ENCODE measurements at regions not wholly inside any gene's neighbourhood (a gene's known extent, or its start where the extent isn't known, plus 50 kb on each side); places are given as distances from the start of the nearest gene placed in this dataset.

GRCh38 chr9:32722704-32723103 lies 60.6 kb upstream of the TMEM215 start:
- Histone ChIP-seq H3K4me2 (ENCODE audit: low read length) (no peak overlapping the region), H3K9ac (ENCODE audit: low read length) (no peak overlapping the region), H4K91ac (ENCODE audit: low read depth, low read length) (no peak overlapping the region), H2BK120ac (ENCODE audit: insufficient read depth, low read length, poor library complexity) (no peak overlapping the region), H3K4me1 (ENCODE audit: control insufficient read depth in 1 of 2, insufficient read depth in 2 of 2, low read length in 2 of 2) (no peaks in the 10 kb centered on the region), H3K4me3 (ENCODE audit: low read depth, low read length) (no peak overlapping the region), H3K14ac (ENCODE audit: low read length) (no peak overlapping the region), H3K4ac (ENCODE audit: low read depth, low read length) (no peak overlapping the region), H3K36me3 (ENCODE audit: control insufficient read depth in 1 of 2, insufficient read depth in 2 of 2, low read length in 2 of 2) (no peaks in the 10 kb centered on the region), H2AK5ac (ENCODE audit: low read length) (no peak overlapping the region), H2BK12ac (ENCODE audit: low read length) (no peak overlapping the region), H3K27ac (ENCODE audit: low read depth, low read length) (no peak overlapping the region), H3K9me3 (ENCODE audit: insufficient read depth, low read depth, low read length) (no peaks in the 10 kb centered on the region), H2AFZ (ENCODE audit: insufficient read depth, low read length, poor library complexity) (no peak overlapping the region), H2BK5ac (ENCODE audit: low read depth, low read length, poor library complexity) (no peak overlapping the region), H3K79me1 (ENCODE audit: low read length) (no peaks in the 10 kb centered on the region), H3K23ac (ENCODE audit: low read length) (no peak overlapping the region), H3K18ac (ENCODE audit: low read length) (no peak overlapping the region), H3K27me3 (ENCODE audit: insufficient read depth, low read length) (no peaks in the 10 kb centered on the region), H3K79me2 (ENCODE audit: control insufficient read depth, insufficient read depth, low read length, poor library complexity) (no peaks in the 10 kb centered on the region), H4K12ac (ENCODE audit: low read depth, low read length) (no peak overlapping the region), H4K8ac (ENCODE audit: low read depth, low read length) (no peak overlapping the region)
- no CpG with 5 or more reads among the region's 7 CpGs for WGBS (ENCODE audit: extremely low coverage, insufficient coverage, insufficient read length)
- DNase-seq = no peak

GRCh38 chr9:32723789-32724325 lies 59.5 kb upstream of the TMEM215 start:
- Histone ChIP-seq H4K8ac (ENCODE audit: low read depth, low read length) (no peak overlapping the region), H2AFZ (ENCODE audit: insufficient read depth, low read length, poor library complexity) (no peak overlapping the region), H3K4ac (ENCODE audit: low read depth, low read length) (no peak overlapping the region), H3K9ac (ENCODE audit: low read length) (no peak overlapping the region), H3K4me3 (ENCODE audit: low read depth, low read length) (no peak overlapping the region), H3K9me3 (ENCODE audit: insufficient read depth, low read depth, low read length) (peaks cover 2% of the 10 kb centered on the region), H3K27me3 (ENCODE audit: insufficient read depth, low read length) (no peaks in the 10 kb centered on the region), H3K18ac (ENCODE audit: low read length) (no peak overlapping the region), H3K79me2 (ENCODE audit: control insufficient read depth, insufficient read depth, low read length, poor library complexity) (no peaks in the 10 kb centered on the region), H3K14ac (ENCODE audit: low read length) (no peak overlapping the region), H3K4me1 (ENCODE audit: control insufficient read depth in 1 of 2, insufficient read depth in 2 of 2, low read length in 2 of 2) (no peaks in the 10 kb centered on the region), H3K4me2 (ENCODE audit: low read length) (no peak overlapping the region), H4K12ac (ENCODE audit: low read depth, low read length) (no peak overlapping the region), H4K91ac (ENCODE audit: low read depth, low read length) (no peak overlapping the region), H2BK5ac (ENCODE audit: low read depth, low read length, poor library complexity) (no peak overlapping the region), H3K23ac (ENCODE audit: low read length) (no peak overlapping the region), H2AK5ac (ENCODE audit: low read length) (no peak overlapping the region), H2BK12ac (ENCODE audit: low read length) (no peak overlapping the region), H3K79me1 (ENCODE audit: low read length) (no peaks in the 10 kb centered on the region), H3K27ac (ENCODE audit: low read depth, low read length) (no peak overlapping the region), H3K36me3 (ENCODE audit: control insufficient read depth in 1 of 2, insufficient read depth in 2 of 2, low read length in 2 of 2) (no peaks in the 10 kb centered on the region), H2BK120ac (ENCODE audit: insufficient read depth, low read length, poor library complexity) (no peak overlapping the region)
- no peak for DNase-seq
- WGBS (ENCODE audit: extremely low coverage, insufficient coverage, insufficient read length) = no CpG with 5 or more reads among the region's 5 CpGs

GRCh38 chr9:32725066-32725860 lies 58.1 kb upstream of the TMEM215 start:
- Histone ChIP-seq H3K23ac (ENCODE audit: low read length) (no peak overlapping the region), H3K27ac (ENCODE audit: low read depth, low read length) (no peak overlapping the region), H3K18ac (ENCODE audit: low read length) (no peak overlapping the region), H4K91ac (ENCODE audit: low read depth, low read length) (no peak overlapping the region), H3K27me3 (ENCODE audit: insufficient read depth, low read length) (no peaks in the 10 kb centered on the region), H2BK12ac (ENCODE audit: low read length) (no peak overlapping the region), H3K14ac (ENCODE audit: low read length) (no peak overlapping the region), H4K8ac (ENCODE audit: low read depth, low read length) (no peak overlapping the region), H3K4me3 (ENCODE audit: low read depth, low read length) (no peak overlapping the region), H3K4ac (ENCODE audit: low read depth, low read length) (no peak overlapping the region), H3K4me2 (ENCODE audit: low read length) (no peak overlapping the region), H3K4me1 (ENCODE audit: control insufficient read depth in 1 of 2, insufficient read depth in 2 of 2, low read length in 2 of 2) (no peaks in the 10 kb centered on the region), H3K9ac (ENCODE audit: low read length) (no peak overlapping the region), H2BK5ac (ENCODE audit: low read depth, low read length, poor library complexity) (no peak overlapping the region), H3K36me3 (ENCODE audit: control insufficient read depth in 1 of 2, insufficient read depth in 2 of 2, low read length in 2 of 2) (no peaks in the 10 kb centered on the region), H4K12ac (ENCODE audit: low read depth, low read length) (no peak overlapping the region), H2BK120ac (ENCODE audit: insufficient read depth, low read length, poor library complexity) (no peak overlapping the region), H2AK5ac (ENCODE audit: low read length) (no peak overlapping the region), H2AFZ (ENCODE audit: insufficient read depth, low read length, poor library complexity) (no peak overlapping the region), H3K79me1 (ENCODE audit: low read length) (no peaks in the 10 kb centered on the region), H3K79me2 (ENCODE audit: control insufficient read depth, insufficient read depth, low read length, poor library complexity) (no peaks in the 10 kb centered on the region), H3K9me3 (ENCODE audit: insufficient read depth, low read depth, low read length) (peaks cover 2% of the 10 kb centered on the region)
- WGBS (ENCODE audit: extremely low coverage, insufficient coverage, insufficient read length) = no CpG with 5 or more reads among the region's 7 CpGs
- peak in 1 of 2 donors; percentile 44 for DNase-seq

GRCh38 chr9:32728181-32728580 lies 55.2 kb upstream of the TMEM215 start:
- Histone ChIP-seq H2BK12ac (ENCODE audit: low read length) (no peak overlapping the region), H2BK5ac (ENCODE audit: low read depth, low read length, poor library complexity) (no peak overlapping the region), H3K4me2 (ENCODE audit: low read length) (no peak overlapping the region), H2AFZ (ENCODE audit: insufficient read depth, low read length, poor library complexity) (no peak overlapping the region), H3K79me1 (ENCODE audit: low read length) (no peaks in the 10 kb centered on the region), H3K4me3 (ENCODE audit: low read depth, low read length) (no peak overlapping the region), H2AK5ac (ENCODE audit: low read length) (no peak overlapping the region), H4K12ac (ENCODE audit: low read depth, low read length) (no peak overlapping the region), H2BK120ac (ENCODE audit: insufficient read depth, low read length, poor library complexity) (no peak overlapping the region), H3K9ac (ENCODE audit: low read length) (no peak overlapping the region), H4K8ac (ENCODE audit: low read depth, low read length) (no peak overlapping the region), H3K27ac (ENCODE audit: low read depth, low read length) (no peak overlapping the region), H3K36me3 (ENCODE audit: control insufficient read depth in 1 of 2, insufficient read depth in 2 of 2, low read length in 2 of 2) (no peaks in the 10 kb centered on the region), H3K79me2 (ENCODE audit: control insufficient read depth, insufficient read depth, low read length, poor library complexity) (no peaks in the 10 kb centered on the region), H3K27me3 (ENCODE audit: insufficient read depth, low read length) (no peaks in the 10 kb centered on the region), H3K14ac (ENCODE audit: low read length) (no peak overlapping the region), H3K23ac (ENCODE audit: low read length) (no peak overlapping the region), H3K9me3 (ENCODE audit: insufficient read depth, low read depth, low read length) (peaks cover 2% of the 10 kb centered on the region), H3K4ac (ENCODE audit: low read depth, low read length) (no peak overlapping the region), H3K4me1 (ENCODE audit: control insufficient read depth in 1 of 2, insufficient read depth in 2 of 2, low read length in 2 of 2) (no peaks in the 10 kb centered on the region), H3K18ac (ENCODE audit: low read length) (no peak overlapping the region), H4K91ac (ENCODE audit: low read depth, low read length) (no peak overlapping the region)
- DNase-seq = no peak
- WGBS (ENCODE audit: extremely low coverage, insufficient coverage, insufficient read length) = no CpG with 5 or more reads among the region's 3 CpGs
